ENCODE measurements at regions not wholly inside any gene's neighbourhood (a gene's known extent, or its start where the extent isn't known, plus 50 kb on each side); places are given as distances from the start of the nearest gene placed in this dataset.
"Not testable (repeated sequence)": the region's sequence is repeated elsewhere in the genome, so short reads cannot be mapped to it uniquely, and the experiment has no call there.

DNA sequence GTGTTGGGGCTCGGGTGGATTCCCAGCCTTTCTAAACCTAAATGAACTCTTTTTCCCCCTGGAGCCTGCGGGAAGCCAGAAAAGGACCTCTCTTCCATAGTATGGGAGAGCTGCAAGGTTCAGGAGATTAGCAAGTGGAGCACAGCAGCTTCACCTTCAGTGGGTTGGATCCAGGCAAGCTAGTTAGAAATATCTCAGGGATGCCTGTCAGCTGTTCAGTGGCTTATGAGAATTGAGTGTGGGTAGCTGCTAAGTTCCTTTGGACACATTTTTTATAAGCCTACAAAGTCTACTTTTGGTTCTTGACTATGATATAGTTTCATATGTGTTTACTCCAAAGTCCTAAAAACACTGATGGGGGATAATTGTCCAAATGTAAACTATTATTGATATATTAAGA, 642.1 kb downstream of the EPM2A start:
- no peak for TF ChIP-seq ZFX (IDR thresholded peaks at IDR 0.05; ENCODE audit: borderline replicate concordance)
- TF ChIP-seq, protein P1, sequence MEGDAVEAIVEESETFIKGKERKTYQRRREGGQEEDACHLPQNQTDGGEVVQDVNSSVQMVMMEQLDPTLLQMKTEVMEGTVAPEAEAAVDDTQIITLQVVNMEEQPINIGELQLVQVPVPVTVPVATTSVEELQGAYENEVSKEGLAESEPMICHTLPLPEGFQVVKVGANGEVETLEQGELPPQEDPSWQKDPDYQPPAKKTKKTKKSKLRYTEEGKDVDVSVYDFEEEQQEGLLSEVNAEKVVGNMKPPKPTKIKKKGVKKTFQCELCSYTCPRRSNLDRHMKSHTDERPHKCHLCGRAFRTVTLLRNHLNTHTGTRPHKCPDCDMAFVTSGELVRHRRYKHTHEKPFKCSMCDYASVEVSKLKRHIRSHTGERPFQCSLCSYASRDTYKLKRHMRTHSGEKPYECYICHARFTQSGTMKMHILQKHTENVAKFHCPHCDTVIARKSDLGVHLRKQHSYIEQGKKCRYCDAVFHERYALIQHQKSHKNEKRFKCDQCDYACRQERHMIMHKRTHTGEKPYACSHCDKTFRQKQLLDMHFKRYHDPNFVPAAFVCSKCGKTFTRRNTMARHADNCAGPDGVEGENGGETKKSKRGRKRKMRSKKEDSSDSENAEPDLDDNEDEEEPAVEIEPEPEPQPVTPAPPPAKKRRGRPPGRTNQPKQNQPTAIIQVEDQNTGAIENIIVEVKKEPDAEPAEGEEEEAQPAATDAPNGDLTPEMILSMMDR (IDR thresholded peaks at IDR 0.05) = no peak
- H3K27ac ChIP-seq = no peak overlapping the region

DNA sequence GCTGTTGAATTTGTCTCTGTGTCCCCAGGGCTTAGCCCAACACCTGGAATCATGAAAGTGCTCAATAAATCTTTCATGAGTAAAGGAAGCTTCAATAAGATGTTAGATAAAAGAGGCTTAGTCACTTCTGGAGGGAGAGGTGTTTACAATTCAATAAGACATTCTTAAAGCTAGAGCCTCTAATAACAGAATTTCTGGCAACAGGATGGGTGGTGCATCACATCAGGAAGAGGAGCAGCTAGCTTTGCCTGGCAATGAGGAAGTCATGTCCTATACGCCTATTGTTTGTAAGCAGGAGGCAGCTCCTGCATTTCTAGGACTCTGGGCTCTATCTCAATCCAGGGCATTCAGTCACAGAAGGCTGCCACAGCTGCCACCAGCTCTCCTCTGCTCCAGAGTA, 638.5 kb downstream of the EPM2A start:
- no peak for TF ChIP-seq ZFX (IDR thresholded peaks at IDR 0.05; ENCODE audit: borderline replicate concordance)
- TF ChIP-seq, protein P1 (IDR thresholded peaks at IDR 0.05) = no peak
- H3K27ac ChIP-seq = no peak overlapping the region

DNA sequence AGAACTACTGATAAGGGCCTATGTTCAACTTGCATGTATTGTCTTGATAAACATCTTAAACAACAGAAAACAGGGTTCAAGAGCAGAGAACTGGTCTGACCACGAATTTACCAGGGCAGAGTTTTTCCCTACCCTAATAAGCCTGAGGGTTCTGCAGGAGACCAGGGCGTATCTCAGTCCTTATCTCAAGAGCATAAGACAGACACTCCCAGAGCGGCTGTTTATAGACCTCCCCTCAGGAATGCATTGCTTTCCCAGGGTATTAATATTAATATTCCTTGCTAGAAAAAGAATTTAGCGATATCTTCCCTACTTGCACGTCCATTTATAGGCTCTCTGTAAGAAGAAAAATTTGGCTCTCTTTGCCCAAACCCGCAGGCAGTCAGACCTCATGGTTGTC, 637.2 kb downstream of the EPM2A start:
- not testable (repeated sequence) for H3K27ac ChIP-seq

DNA sequence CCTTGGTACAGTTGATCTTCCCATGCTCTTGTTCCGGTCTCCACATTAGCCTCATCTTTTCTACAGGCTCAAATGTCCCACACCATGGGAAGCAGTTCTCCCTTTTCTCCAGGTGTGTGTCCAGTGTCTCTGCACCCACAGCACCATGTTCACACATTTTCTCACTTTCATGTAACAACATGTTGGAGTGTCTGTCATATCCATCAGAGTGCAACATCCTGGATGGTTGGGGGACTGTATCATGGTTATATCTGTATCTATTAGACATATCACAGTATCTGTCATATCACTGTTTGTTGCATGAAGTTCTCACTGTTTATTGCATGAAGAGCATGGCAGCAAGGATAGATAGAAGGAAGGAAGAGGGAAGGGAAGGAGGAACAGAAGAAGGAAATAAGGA, 635.6 kb downstream of the EPM2A start:
- H3K27ac ChIP-seq = no peak overlapping the region
- TF ChIP-seq, protein P1 (IDR thresholded peaks at IDR 0.05) = no peak
- no peak for TF ChIP-seq ZFX (IDR thresholded peaks at IDR 0.05; ENCODE audit: borderline replicate concordance)

DNA sequence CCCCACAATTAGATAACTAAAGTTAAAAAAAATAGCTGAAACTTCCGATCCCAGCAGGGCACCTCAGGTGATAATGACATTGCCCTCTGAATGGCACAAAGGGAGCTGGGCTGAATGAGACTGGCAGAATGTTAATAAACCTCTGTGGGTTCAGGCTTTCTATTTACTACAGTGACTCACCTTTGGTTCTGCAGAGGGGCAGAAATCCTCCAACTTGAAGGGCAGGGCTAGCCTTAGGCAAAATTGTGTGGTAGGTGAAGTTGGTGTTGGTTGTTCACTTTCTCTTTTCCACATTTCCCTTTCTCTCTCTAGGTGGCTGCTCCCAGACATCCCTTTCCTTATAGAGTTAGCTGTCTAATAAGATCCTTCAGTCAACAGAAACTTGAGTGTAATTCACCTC, 625.2 kb downstream of the EPM2A start:
- peak overlapping the region; percentile 68 for H3K27ac ChIP-seq

DNA sequence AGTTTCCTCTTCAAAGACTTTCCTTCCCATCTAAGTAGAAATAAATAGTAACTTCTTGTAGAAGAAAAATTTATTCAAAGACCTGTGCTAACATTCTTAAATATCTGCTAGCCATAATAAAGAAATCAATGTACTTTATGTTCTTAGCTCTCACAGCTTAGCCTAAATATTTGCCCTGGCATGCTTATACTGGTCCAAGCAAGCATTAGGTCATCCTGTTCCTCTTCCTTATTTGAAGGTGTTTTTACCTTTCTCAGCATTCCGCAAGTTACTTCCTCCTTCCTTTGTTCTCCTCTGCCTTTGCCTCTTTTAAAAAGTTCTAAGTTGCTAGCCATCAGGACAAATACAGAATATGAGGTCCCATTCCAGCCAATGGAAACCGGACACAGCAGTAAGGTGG, 623.9 kb downstream of the EPM2A start:
- H3K27ac ChIP-seq = peak overlapping the region; percentile 68

More for the DNA sequence above, 625.2 kb downstream of the EPM2A start:
- no peak for TF ChIP-seq ZFX (IDR thresholded peaks at IDR 0.05; ENCODE audit: borderline replicate concordance)
- TF ChIP-seq, protein P1 (IDR thresholded peaks at IDR 0.05) = no peak

DNA sequence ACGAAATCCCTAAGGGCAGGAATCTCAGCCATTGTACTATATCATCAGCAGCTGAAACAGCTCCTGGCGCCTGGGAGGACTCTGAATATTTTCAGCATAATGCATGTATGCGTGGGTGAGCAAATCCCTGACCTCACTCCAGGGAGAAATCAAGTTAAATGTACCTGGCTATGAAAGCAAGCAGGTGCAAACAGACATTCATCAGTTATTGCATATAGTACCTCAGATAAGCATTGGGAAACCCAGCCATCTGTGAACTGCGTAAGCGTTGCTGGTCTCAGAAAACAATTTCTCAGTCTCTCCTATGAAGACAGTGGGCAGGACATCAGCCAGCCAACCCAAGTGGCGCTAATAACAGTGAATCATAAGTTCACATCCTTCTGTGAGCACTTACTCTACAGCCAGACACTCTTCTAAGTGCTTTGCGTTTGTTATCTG, 622.6 kb downstream of the EPM2A start:
- H3K27ac ChIP-seq = no peak overlapping the region
- TF ChIP-seq, protein P1 (IDR thresholded peaks at IDR 0.05) = no peak
- no peak for TF ChIP-seq ZFX (IDR thresholded peaks at IDR 0.05; ENCODE audit: borderline replicate concordance)

DNA sequence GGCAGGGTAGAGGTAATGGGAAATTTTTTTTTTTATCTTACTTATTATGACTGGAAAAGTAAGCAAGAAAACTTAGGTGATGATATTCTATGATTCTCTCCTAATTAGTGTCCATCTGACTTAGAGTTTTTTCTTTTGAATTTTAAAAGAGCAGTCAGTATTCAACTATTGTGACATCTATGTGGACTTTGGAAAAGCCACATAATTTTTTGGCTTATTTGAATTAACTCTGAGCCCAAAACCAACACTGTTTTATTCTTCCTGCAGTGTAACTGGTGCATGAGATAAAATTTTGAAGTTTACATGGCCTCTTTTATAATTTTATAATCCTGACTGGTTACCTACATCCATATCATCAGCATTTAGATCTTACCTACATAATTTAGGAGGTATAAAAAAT, 619.7 kb downstream of the EPM2A start:
- TF ChIP-seq ZFX (IDR thresholded peaks at IDR 0.05; ENCODE audit: borderline replicate concordance) = no peak
- TF ChIP-seq, protein P1 (IDR thresholded peaks at IDR 0.05) = no peak
- H3K27ac ChIP-seq = no peak overlapping the region

All from 22Rv1 (cell line).